ENCODE measurements at regions not wholly inside any gene's neighbourhood (a gene's known extent, or its start where the extent isn't known, plus 50 kb on each side); places are given as distances from the start of the nearest gene placed in this dataset.
"Not testable (repeated sequence)": the region's sequence is repeated elsewhere in the genome, so short reads cannot be mapped to it uniquely, and the experiment has no call there.

- DNase-seq (ENCODE audit: low spot score) = not testable (repeated sequence)
Measured at GRCh38 chrX:150125045-150125444, 186.8 kb upstream of the EOLA2 start.

DNA sequence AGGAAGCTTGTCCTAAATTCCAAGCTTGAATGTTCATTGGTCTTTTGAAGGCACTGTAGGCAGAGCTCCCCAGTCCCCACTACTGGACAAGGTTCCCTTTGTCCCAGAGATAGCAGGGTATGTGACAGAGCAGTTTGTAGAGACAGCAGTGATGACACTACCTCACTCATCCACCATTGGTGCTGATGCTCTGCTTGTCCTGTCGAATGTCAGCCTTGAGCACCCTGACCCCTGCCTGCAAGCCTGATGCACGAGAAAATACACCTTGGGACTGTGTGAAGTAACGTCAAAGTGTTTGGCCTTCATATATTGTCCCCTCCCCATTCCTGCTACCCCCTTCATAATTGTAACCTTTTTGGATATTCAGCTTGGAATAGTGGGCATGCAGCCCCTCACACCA, 188.9 kb upstream of the EOLA2 start:
- no peak for DNase-seq (ENCODE audit: low spot score)

- no peak for DNase-seq (ENCODE audit: low spot score)
Measured at GRCh38 chrX:150143721-150144440, 205.6 kb upstream of the EOLA2 start.

DNA sequence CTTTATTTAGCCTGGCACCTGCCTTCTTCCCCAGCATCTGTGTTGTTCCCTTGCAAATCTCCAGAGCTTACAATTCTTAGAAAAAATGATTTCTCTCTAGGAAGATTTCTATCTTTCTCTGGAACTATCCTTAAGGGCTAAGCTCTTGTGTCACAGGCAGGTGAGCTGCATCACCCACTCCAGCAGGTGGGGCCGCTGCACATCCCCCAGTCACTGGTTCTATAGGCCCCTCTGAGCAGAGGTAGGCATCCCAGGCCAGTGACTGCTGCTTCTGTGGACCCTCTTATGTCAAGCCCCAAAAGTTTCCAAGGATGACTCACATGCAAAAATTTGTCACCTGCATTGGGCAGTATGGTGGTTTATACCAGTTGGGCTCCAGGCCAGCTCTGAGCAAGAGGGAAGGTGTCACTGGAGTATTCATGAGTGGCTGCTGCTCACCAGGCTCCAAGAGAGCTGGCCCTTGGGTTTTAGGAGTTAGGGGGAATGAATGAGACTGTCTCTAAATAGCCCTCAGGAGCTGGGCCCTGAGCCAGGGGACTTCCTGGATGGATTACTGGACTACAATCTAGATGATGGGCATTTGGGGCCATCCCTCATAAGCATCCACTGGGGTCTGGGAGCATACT, 208.1 kb upstream of the EOLA2 start:
- DNase-seq (ENCODE audit: low spot score) = no peak

DNA sequence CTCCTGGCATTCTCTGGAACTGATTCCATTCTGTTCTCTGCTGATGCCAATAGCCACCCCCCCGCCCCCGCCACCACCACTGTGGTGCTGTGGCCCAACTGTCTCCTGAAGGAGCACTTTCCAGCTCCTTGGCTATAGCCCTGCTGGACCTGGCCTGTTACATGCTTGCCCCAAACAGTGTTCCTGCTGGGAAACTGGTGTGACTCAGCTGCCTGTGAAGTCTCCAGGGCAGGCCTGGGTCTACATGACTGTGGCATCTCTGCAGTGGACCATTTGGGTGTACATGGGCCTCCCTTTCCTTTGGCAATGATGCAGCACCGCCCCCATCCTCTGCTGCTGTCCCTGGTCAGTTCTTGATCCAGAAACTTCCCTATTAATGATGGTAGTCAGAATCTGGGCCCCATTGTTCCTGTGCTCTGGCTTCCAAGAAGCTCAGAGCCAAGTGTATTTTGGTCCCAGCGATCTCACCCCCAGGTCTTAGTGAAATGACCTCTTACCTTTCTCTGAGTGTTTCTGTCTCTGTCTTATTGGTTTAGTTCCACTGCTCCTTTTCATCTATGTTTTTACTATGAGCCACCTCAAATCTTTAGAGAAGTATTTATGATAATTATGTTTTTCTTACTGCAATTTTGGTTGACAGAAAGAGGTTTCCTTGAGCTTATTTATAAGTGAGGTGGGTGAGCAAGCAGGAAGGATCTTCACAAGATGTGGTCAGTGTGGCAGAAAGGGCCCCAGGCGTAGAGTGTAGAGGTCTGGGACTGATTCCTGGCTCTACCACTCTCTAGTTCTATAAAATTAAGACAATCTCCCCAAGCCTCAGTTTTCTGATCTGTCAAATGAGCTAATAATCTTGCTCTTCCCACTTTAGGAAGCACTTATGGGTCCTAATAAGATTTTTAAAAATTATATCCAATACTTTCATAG, 210.7 kb upstream of the EOLA2 start:
- DNase-seq (ENCODE audit: low spot score) = no peak

- peak; percentile 6 for DNase-seq (ENCODE audit: low spot score)
Measured at GRCh38 chrX:150150076-150150779, 211.9 kb upstream of the EOLA2 start.

DNA sequence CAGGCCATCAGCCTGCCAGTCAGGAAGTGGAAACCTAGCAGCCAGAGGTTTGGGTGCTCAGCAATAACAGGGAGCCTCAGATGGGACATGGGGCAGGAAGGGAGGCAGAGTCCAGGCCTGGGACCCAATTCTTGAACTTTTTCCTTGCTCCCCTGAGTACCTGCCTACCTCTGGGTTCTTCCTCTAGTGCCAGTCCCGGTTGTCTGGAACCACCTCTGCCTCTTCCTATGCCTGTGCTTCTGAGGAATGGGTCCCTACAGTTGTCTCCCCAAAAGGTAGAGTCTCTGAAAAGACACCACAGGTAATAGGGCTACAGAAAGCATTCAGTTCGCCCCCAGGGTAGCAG, 212.4 kb upstream of the MAMLD1 start:
- no peak for DNase-seq (ENCODE audit: low spot score)

GRCh38 chrX:150152036-150152435, 211.1 kb upstream of the MAMLD1 start:
- DNase-seq (ENCODE audit: low spot score) = no peak

- no peak for DNase-seq (ENCODE audit: low spot score)
Measured at GRCh38 chrX:150152546-150152945, 210.6 kb upstream of the MAMLD1 start.

- no peak for DNase-seq (ENCODE audit: low spot score)
Measured at GRCh38 chrX:150155436-150156035, 207.6 kb upstream of the MAMLD1 start.

GRCh38 chrX:150156615-150157014, 206.5 kb upstream of the MAMLD1 start:
- no peak for DNase-seq (ENCODE audit: low spot score)

DNA sequence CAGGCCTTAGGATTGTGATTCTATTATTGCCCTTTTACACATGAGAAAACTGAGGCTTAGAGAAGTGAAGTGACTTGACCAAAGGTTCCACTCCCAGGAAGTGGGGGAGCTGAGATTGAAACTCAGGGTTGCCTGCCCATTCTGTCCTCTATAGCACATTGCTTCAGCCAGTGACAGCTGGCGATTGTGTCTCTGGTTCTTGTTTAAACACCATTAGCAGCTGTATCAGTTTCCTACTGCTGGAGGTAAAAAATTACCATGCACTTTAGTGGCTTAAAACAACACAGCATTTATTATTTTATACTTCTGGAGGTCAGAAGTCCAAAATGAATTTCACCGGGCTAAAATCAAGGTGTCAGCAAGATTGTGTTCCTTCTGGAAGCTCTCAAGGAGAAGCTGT, 205.8 kb upstream of the MAMLD1 start:
- no peak for DNase-seq (ENCODE audit: low spot score)

DNA sequence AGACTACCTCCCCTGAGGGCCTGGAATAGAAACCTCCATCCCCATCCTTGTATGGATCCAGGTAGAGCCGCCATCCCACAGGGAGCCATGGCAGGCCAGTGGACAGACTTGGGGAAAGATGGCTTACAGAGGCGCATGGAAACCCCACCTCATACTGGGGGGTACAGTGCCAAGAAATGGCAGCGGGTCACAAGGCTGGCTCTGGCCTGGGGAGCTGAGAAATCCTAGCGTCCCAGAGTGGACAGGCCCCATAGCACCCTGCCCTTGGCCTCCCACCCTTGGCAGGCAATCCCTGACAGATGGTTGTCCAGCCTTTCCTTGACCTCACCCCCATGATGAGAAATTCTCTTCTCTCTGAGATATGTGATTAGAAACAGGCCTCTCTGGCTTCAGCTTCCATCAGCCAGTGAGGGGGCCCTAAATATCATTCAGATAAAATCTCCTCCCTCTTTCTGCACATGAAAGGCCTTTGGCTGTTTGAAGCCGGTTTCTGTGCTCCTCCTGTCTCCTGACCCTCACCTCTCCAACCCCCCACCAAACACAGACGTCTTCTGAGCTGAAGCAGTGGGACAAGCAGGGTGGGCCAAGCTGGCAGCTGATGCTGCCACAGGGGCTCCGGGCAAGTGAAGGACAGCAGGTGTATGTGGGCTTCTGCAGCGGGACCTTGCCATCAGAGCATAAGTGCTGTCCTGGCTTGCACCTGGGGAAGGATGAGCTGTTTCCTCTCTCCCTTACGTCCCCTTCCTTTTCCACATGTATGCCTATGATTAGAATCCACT, 204.4 kb upstream of the MAMLD1 start:
- DNase-seq (ENCODE audit: low spot score) = no peak

GRCh38 chrX:150159537-150159936, 203.6 kb upstream of the MAMLD1 start:
- DNase-seq (ENCODE audit: low spot score) = no peak

DNA sequence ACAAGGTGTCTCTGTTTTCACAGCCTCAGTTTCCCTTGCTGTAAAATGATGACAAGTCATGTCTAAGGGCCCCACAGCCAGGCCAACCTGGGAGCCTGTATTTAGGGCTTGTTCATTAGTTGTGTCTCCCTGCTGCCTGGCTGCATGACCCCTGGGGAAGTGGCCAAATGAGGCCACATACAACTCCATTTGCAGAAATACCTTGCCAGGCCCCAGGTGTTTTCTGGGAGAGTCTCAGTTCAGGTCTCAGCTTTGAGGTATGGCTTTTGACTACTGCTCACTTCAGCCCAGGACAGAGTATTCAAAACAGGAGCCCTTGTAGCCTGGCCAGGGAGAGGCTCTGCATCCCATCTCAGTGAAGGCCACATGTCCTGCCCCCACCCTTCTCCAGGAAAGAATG, 202.5 kb upstream of the MAMLD1 start:
- no peak for DNase-seq (ENCODE audit: low spot score)

DNA sequence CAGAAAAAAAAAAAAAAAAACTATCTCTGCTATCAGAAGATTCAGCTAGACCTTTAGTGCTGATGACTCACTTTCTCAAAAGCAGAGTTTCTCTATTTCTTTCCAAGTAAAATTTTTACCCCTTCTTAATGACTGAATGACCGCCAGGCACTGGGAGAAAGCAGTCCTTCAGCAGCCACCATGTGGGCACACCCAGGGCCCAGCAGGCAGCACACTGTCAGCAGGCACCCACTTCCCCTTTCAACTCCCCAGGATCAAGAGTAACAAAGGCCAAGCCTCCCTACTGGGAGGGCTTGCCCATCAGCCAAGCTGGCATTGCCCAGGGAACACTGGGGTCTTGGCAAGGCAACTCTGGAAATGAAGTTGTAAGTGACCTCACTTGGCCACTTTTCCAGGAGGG, 201.9 kb upstream of the MAMLD1 start:
- no peak for DNase-seq (ENCODE audit: low spot score)

- DNase-seq (ENCODE audit: low spot score) = no peak
Measured at GRCh38 chrX:150162141-150162540, 201.0 kb upstream of the MAMLD1 start.

- DNase-seq (ENCODE audit: low spot score) = no peak
Measured at GRCh38 chrX:150163221-150163930, 199.7 kb upstream of the MAMLD1 start.

- DNase-seq (ENCODE audit: low spot score) = no peak
Measured at GRCh38 chrX:150163956-150164726, 199.0 kb upstream of the MAMLD1 start.

Data from pons (tissue), 1 donor.